NCI-H526 (cell line): ENCODE measurements at regions not wholly inside any gene's neighbourhood (a gene's known extent, or its start where the extent isn't known, plus 50 kb on each side); places are given as distances from the start of the nearest gene placed in this dataset.
A peak's percentile ranks its signal among the peaks of the same experiment; 100 is the strongest.
"Not testable (repeated sequence)": the region's sequence is repeated elsewhere in the genome, so short reads cannot be mapped to it uniquely, and the experiment has no call there.

Experiments used
- DNase-seq, 2 experiments: peaks; one replicate each; lab custom pipeline; 2025; lab: John Stamatoyannopoulos, UW

DNA sequence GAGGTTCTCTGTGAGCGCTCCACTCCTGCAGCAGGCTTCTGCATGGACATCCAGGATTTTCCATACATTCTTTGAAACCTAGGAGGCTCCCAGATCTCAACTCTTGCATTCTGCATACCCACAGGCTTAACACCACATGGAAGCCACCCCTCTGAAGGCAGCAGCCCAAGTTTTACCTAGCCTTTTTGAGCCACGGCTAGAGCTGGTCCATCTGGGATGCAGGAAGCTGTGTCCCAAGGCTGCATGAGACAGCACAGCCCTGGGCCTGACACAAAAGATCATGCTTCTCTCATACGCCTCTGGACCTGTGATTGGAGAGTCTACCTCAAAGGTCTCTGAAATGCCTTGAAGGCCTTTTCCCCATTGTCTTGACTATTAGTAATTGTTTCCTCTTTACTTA, 53.6 kb upstream of the RPRM start:
- DNase-seq = no peak

DNA sequence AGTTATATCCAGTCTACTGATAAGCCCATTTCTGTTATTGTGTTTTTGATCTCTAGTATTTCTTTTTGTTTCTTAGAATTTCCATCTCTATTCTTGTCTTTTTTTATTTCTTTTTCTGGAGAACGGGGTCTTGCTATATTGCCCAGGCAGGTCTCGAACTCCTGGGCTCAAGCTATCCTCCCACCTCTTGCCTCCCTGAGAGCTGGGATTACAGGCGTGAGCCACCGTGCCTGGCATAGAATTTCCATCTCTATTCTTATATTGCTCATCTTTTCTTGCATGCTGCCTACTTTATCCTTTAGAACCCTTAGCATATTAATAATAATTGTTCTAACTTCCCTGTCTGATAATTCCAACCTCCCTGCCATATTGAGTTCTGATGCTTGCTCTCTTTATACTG, 55.2 kb upstream of the RPRM start:
- not testable (repeated sequence) for DNase-seq

DNA sequence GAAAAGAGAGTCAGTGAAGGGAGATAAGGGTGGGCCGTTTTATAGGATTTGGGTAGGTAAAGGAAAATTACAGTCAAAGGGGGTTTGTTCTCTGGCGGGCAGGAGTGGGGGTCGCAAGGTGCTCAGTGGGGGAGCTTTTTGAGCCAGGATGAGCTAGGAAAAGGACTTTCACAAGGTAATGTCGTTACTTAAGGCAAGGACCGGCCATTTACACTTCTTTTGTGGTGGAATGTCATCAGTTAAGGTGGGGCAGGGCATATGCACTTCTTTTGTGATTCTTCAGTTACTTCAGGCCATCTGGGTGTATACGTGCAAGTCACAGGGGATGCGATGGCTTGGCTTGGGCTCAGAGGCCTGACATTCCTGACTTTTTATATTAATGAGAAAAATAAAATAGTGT, 56.0 kb upstream of the RPRM start:
- DNase-seq = not testable (repeated sequence)

DNA sequence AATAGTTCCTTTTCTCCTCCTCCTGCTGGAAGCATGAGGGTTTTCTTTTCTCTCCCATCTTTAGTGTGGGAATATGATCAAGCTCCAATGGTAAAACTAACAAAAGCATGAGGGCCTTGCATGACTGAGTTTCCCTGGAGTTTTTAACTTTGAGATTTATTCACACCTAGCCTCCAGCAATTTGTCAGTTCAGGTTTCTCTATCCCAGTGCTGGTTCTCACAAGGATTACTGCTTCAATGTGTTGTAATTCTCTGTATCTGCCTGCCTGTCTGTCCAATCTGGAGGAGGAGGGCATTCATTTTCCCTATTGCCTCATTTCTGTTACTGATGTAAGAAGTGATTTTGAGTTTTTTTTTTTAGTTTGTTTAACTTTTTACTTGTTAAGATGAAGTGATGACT, 57.6 kb upstream of the RPRM start:
- no peak for DNase-seq

DNA sequence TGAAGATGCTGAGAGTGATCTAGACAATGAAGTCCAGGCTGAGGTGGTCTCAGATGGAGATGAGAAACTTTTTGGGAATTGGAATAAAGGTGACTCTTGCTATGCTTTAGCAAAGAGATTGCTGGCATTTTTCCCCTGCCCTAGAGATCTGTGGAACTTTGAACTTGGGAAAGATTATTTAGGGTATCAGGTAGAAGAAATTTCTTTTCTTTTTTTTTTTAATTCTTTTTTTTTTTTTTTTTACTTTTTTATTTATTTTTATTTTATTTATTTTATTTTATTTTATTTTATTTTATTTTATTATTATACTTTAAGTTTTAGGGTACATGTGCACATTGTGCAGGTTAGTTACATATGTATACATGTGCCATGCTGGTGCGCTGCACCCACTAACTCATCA, 59.5 kb upstream of the RPRM start:
- not testable (repeated sequence) for DNase-seq

DNA sequence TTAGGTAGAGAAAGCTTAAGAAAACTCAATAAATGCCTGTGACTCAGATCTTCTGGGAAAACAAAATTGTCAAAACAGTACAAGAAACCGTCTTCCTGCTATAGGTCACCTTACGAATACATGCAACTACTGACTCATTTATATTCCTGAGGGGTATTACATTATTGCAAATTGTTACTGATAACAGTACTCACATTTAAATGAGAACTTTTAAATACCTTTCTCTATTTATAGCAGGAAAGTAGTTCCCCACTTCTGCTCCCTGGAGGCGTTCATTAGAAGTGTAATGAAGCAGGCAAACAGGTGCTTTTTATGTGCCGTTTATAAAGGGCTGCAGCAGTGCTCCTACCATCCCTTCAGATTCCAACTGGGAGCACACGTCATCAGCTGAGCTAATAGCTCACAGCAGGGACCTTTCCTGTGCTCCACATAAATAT, 65.1 kb upstream of the RPRM start:
- DNase-seq = peak in 1 of 2 experiments; percentile 22

DNA sequence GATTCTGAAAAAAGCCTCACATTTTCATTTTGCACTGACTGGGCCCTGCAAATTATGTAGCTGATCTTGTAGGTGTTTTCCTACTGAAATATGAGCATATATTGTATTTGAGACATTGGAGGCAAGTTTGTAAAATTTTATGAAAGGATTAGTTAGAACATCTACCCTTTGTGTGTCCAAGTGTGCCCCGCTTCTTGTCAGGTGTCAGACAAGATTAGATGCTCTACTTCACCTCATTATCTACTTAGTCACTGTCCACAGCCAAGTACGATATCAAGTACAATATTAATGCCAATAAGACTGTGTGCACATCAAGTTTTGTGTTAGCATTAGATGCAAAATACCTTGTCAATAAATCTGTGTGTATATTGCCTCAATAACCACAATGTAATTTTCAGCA, 67.8 kb upstream of the RPRM start:
- DNase-seq = no peak

DNA sequence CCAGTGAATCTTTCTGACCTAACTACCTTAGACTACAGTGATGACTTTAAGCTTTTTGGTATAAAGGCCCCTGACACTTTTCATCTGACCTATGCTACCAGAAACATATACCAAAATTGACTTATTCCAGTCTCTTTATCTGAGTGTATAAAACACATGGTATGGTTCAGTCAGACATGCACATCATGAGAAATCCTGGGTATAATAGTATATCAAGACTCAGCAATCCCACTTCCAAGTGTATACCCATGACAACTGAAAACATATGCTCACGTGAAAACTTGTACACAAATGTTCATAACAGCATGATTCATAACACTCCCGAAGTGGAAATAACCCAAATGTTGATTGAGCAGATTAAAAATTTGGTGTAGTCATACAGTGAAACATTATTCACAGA, 70.0 kb upstream of the RPRM start:
- DNase-seq = no peak

DNA sequence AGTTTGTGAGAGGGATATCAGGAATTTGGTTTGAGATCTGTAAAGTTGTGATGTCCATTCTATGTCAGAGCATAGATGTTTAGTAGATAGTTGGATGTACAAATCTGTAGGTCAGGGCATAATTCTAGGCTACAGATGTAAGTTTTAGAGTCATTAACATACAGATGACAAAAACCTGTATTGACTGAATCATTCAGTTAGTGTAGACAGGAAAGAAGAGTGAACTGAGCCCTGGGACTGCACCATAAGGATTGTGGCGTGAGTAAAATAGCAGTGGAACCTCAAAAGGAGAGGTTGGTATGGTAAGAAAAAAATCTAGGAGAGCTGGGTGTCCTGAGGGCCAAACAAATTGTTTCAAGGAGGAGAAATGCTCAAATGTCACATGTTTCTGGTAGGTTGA, 73.1 kb upstream of the RPRM start:
- no peak for DNase-seq

DNA sequence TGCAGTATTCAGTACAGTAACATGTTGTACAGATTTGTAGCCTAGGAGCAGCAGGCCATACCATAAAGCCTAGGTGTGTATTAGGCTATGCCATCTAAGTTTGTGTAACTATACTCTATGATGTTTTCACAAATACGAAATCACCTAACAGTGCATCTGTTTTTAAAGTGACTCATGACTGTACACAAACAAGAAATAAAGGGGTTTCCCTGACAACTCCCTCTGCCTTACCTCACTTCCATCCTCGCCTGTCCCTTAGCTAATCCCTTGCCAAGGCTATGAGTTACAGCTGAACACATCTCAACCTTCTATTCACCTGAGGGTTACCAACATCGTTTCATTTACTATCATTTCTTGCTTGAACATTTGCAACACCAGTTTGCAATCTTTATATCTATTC, 78.6 kb upstream of the RPRM start:
- no peak for DNase-seq

DNA sequence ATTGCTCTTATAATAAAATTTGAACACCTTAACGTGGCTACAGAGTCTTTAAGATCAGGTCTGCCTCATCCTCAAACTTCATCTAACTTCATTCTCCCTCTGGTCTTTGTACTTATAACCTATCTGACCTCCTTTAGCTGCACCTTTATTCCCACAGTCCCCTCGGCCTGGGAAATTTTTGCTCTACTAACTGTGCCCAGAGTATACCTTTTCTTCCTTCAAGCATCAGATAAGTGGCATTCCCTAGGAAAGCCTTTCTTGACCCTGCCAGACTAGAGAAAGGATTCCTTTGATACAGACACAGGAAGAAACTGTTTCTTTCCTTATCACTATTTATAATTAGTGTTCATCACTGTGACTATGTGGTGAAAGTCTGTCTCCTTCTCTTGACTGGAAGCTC, 79.2 kb upstream of the RPRM start:
- no peak for DNase-seq

DNA sequence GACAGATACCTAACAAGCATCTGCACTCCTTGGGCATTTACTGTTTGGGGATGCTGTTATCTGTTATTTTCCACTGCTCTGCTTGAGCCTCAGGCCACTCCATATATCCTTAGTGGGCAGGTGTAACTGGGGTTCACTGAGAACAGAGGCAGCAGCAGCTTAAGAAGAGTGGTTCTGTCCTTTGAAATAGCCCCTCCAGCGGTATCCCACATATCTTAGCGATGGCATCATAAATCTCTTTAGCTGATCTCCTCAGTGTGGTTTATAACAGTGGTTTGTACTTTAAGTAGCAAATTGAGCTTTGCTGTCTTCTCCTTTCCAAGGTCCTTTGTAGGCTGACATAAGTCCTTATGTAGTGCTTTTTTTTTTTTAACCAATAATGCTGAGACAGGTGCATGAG, 79.7 kb upstream of the RPRM start:
- no peak for DNase-seq

DNA sequence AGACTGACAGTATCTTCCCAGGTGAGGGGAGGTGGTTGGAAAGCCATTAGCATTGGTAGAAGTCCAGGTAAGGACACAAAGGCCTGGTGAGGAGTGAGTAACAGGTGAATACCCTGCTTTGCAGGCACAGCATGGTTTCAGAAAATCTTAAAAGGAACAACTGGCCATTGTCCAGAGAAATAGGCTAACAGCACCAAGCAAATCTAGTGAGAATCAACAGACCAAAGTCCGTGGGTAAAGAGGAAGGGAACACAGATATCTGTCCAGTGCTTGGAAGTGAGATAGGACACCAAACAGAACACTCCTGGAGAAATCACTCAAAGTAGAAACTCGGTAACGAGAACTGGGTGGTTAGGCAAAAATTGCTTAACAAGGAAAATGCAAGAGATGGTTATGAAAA, 88.8 kb upstream of the RPRM start:
- DNase-seq = no peak

DNA sequence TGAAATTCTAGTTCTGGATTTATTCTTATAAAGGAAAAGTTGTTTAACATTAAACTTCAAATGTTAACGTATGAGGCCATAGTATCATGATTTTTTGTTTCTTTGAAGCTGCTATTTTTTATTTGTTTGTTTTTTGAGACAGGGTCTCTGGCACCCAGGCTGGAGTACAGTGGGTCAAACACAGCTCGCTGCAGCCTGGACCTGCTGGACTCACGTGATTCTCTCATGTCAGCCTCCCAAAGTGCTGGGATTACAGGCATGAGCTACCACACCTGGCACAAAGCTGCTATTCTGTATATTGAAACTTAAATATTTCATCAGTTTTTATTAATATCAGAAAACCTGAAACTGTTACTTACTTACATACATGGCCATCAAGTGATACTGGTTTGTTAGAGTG, 89.5 kb upstream of the RPRM start:
- no peak for DNase-seq

DNA sequence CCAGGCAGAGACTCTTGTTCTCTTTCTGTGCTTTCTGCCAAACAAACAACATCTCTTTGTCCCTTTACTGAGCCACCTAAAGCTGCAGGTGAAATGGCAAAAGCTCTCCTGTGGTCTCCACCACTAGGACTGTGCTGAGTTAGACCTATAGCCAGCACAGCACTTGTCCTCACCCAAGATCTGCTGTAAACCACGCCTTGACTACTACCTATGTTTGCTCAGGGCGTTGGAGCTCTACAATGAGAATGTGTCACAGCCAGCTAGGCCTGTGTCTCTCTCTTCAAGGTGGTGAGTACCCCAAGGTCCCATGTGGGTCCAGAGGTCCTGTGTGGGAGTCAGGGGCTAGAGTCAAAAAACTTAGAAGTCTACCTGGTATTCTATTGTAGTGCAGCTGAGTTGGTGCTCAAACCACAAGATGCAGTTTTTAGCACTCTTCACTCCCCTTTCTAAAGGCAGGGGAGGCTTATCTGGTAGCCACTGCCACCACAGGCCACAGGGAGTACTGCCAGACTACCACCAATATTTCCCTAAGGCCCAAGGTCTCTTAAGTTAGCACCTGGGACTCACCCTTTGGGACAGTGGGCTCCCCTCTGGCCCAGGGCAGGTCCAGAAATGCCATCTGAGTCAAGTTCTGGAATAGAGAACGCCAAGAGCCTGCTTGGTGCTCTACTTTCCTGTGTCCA, 96.8 kb upstream of the RPRM start:
- peak in 1 of 2 experiments; percentile 10 for DNase-seq

DNA sequence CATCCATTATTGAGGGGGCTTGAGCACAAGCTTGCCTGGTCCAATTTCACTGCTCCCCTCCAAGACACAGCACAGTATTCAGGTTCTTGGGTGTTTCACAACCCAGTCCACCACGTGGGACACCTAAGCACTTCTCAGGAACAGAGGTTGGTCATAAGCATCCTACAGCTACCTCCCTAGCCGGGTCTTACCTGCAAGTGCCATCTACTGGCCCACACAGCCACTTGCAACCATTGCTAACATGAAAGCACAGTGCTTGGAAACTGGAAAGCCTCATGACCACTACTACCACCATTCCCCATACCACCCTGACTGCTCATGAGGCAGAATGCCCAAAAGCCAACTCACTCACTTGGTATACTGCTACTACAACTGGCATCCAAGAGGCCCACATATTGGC, 105.7 kb upstream of the RPRM start:
- peak in 1 of 2 experiments; percentile 1 for DNase-seq

DNA sequence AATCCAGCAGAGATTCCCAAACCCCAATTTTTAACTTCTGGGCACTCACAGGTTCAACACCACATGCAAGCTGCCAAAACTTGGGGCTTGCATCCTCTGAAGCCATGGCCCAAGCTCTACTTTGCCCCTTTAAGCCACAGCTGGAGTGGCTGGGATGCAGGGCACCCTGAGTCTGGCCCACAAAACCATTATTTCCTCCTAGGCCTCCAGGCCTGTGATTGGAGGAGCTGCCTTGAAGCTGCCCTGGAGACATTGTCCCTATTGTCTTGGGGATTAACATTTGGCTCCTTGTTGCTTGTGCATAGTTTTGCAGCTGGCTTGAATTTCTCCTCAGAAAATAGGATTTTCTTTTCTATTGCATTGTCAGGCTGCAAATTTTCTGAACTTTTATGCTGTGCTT, 109.8 kb upstream of the RPRM start:
- DNase-seq = no peak

DNA sequence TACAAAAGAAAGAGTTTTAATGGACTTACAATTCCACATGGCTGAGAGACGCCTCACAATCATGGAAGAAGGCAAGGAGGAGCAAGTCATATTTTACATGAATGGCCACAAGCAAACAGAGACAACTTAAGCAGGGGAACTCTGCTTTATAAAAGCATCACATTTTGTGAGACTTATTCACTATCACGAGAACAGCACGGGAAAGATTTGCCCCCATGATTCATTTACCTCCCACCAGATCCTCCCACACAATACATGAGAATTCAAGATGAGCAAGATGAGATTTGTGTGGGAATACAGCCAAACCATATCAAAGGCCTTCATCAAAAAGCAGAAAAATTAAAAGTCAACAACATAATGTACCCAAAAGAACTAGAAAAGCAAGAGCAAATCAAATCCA, 111.0 kb upstream of the RPRM start:
- DNase-seq = no peak

DNA sequence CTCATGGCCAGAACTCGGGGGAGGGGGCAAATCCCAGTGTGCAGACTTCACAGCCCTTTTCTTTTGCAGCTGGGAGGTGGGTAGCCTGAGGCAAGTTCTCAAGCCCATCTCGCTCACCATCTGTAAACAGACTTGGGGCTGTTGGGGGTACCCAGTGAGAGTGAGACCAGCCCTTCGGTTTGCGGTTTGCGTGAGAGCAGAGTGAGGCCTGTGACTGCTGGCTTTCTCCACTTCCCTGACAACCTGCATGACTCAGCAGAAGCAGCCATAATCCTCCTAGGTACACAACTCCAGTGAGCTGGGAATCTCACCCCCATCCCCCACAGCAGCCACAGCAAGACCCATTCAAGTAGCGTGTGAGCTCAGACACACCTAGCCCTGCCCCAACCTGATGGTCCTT, 114.5 kb upstream of the RPRM start:
- DNase-seq = not testable (repeated sequence)

DNA sequence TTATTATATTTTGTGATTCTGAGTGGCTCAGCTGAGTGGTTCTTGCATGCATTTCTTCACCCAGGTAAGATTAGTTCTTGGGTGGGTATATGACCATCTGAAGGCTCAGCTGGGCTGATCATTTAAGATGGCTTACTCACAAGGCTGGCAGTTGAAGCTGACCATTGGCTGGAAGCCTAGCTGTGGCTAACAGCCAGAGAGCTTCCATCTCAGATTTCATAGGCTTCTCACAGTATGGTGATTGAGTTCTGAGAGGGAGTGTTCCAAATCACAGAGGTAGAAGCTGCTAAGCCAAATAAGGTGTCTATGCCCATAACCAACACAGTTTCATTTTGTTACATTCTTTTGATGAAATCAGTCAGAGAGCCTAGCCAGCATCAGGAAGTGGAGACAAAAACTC, 117.4 kb upstream of the RPRM start:
- DNase-seq = no peak

DNA sequence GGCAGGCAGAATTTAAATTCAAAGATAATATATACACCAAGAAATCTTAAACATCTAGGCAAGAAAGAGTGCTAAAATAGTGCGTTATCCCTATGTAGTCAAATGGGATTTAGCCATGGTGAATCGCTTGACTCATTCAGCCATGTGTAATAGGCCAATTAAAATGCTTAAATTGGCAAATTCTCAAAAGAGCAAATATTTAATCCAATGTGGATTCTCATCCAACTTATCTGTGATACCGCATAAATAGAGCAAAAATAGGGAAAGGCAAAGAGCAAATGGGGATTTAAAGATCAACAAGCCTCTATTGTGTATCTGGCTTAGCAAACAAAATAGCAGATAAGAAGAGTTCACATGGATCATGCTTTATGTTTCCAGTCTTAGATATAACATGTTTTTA, 123.2 kb upstream of the RPRM start:
- DNase-seq = no peak

DNA sequence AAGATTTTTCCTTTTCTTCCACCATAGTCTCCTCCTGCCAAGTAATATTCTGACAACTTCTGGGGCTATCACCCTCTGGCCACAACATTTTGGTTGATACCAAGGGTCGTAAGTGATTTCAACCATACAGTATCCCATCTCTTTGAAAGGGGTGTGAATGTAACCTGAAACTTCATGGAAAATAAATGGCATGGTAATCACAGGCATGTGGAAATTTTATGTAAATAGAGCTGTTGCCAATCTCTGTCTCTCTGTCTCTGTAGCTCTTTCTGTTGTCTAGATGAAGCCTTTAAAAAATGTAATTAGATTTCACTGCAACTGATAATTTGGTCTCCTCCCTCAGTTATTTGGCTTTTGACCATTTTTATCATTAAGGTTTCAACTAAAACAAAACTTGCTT, 125.6 kb upstream of the RPRM start:
- DNase-seq = peak; percentile 3 to 22

DNA sequence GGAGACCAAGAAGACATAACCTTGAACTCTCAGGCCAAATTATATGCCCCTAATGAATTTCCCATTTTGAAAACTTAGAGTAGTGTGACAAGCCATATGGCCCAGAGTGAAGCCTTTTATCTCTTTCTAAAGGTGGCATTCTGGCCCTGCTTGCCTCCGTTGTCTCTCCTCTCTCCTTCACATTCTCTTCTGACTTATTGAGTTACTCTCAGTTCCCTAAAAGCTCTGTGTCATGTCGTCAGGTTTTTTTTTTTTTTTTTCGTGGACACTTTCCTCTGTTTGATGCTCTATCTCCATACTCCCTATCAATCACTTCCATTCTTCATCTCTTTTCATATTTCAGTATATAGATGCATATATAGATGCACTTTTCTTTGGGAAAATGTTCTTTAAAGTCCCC, 128.1 kb upstream of the RPRM start:
- DNase-seq = no peak

DNA sequence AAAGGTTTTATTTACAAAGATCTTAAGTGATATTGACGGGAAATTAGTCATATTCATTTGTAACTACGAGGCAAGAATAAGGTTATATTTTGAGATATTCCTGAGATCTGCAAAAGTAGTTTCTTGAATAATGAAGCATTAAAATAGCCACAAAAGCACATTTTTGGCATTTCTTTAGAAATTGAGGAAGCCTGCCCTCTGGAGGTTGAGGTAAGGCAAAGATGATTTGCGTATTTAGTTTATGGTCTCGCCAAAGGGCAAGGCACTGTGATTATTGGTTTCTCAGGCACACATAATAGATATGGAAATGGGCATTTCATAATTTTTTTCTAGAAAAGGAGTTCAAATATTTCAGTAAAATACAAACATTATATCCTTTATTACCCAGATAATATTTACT, 143.7 kb upstream of the RPRM start:
- peak in 1 of 2 experiments; percentile 6 for DNase-seq

DNA sequence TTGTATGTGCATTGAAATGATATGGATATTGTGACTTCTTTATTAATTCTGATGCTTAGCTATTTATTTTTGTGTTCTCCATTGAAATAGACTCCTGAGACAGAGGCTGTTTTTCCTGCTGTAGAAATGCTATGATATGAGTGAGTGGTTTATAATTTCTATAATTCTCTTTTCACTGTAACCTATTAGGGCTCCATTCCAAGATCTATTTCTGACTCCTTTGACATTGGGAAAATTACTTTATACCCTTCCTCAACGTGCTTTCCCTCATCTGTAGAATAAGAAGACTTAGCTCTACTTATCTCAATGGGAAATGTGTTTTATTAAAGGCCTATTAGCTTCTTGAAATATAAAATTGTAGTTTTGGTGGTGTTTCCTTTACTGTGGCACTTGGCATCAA, 144.5 kb upstream of the RPRM start:
- DNase-seq = no peak
